Thyroid gland (tissue), 4 donors: ENCODE measurements at regions not wholly inside any gene's neighbourhood (a gene's known extent, or its start where the extent isn't known, plus 50 kb on each side); places are given as distances from the start of the nearest gene placed in this dataset.

Experiments used
- CTCF ChIP-seq, 6 experiments: fragments of 200-600 bp in 3 of 6; fragments of 450-650 bp in 3 of 6; sonication (generic) in 3 of 6; IDR thresholded peaks; one replicate each; pipeline ENCODE4 v1.5.1; 2016 to 2019; ENCODE audit warnings: antibody characterized with exemption in 6 of 6, mild to moderate bottlenecking in 2 of 6, inconsistent platforms in 1 of 6, moderate library complexity in 1 of 6
- POLR2A ChIP-seq, 2 donors: fragments of 450-650 bp; IDR thresholded peaks; one replicate each; pipeline ENCODE4 v1.6.1; 2017; ENCODE audit warnings: antibody characterized with exemption in 2 of 2, mild to moderate bottlenecking in 2 of 2, moderate library complexity in 1 of 2

GRCh38 chr21:23478381-23478780, 2128.9 kb downstream of the MRPL39 start:
- TF ChIP-seq CTCF (IDR thresholded peaks at IDR 0.05) (no peak), POLR2A (IDR thresholded peaks at IDR 0.05) (no peak)
